Spleen (tissue), 7 donors: ENCODE measurements at regions not wholly inside any gene's neighbourhood (a gene's known extent, or its start where the extent isn't known, plus 50 kb on each side); places are given as distances from the start of the nearest gene placed in this dataset.

ENCODE experiments used
- POLR2A ChIP-seq, 3 donors: fragments of 450-650 bp; IDR thresholded peaks; one replicate each; pipeline ENCODE4 v1.5.1; 2017; ENCODE audit warnings: antibody characterized with exemption in 3 of 3, mild to moderate bottlenecking in 1 of 3
- TF ChIP-seq, protein P1 (sequence below), 11 experiments: fragments of 200-600 bp in 7 of 11; fragments of 450-650 bp in 4 of 11; sonication (generic) in 4 of 11; IDR thresholded peaks in 8 of 11; conservative IDR thresholded peaks in 3 of 11; 1 replicate in 7 of 11; 2 replicates in 4 of 11; pipeline versions ENCODE4 v1.4.0 to v1.8.0; 2016 to 2021; ENCODE audit warnings: antibody characterized with exemption in 11 of 11, inconsistent platforms in 4 of 11, mild to moderate bottlenecking in 1 of 11
- donor health status: DM: no; HTN: no; CAD: no; lungs with moderate emphysema.
- donor health status: DM: no; HTN: no; CAD: no.
- donor health status: DM: no; HTN: no; CAD: no.

DNA sequence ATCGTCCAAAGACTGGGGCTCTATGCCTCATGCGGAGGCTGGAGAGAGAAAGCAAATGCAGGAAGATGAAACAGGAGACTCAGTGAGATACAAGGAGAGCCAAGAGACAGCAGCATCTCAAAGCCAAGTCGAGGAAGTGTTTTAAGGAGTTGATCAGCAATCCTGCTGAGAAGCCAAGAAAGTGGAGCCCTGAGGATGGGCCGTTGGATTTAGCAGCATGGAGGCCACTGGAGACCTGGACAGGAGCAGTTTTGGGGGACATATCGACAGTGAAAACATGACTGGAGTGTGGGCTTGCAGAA, 107.4 kb upstream of the ZBTB40 start:
- TF ChIP-seq POLR2A (IDR thresholded peaks at IDR 0.05) = no peak
- TF ChIP-seq, protein P1, sequence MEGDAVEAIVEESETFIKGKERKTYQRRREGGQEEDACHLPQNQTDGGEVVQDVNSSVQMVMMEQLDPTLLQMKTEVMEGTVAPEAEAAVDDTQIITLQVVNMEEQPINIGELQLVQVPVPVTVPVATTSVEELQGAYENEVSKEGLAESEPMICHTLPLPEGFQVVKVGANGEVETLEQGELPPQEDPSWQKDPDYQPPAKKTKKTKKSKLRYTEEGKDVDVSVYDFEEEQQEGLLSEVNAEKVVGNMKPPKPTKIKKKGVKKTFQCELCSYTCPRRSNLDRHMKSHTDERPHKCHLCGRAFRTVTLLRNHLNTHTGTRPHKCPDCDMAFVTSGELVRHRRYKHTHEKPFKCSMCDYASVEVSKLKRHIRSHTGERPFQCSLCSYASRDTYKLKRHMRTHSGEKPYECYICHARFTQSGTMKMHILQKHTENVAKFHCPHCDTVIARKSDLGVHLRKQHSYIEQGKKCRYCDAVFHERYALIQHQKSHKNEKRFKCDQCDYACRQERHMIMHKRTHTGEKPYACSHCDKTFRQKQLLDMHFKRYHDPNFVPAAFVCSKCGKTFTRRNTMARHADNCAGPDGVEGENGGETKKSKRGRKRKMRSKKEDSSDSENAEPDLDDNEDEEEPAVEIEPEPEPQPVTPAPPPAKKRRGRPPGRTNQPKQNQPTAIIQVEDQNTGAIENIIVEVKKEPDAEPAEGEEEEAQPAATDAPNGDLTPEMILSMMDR (IDR thresholded peaks at IDR 0.05 in 8 of 11, conservative IDR thresholded peaks at IDR 0.05 in 3 of 11) = no peak
